SH-SY5Y (cell line): ENCODE measurements at regions not wholly inside any gene's neighbourhood (a gene's known extent, or its start where the extent isn't known, plus 50 kb on each side); places are given as distances from the start of the nearest gene placed in this dataset.

Experiments
- GATA2 ChIP-seq: IDR thresholded peaks from 2 replicates; pipeline ENCODE4 v1.6.1; 2011; ENCODE audit warnings: mild to moderate bottlenecking, low read depth, low read length
- GATA3 ChIP-seq: IDR thresholded peaks from 2 replicates; pipeline ENCODE4 v1.6.1; 2011; ENCODE audit warnings: low read depth, mild to moderate bottlenecking, low read length, moderate library complexity

- TF ChIP-seq GATA3 (no peak), GATA2 (no peak)
Observed at GRCh38 chr18:40452599-40452998, 1502.4 kb upstream of the PIK3C3 start.
